Forelimb muscle (tissue), 1 donor: ENCODE measurements at regions not wholly inside any gene's neighbourhood (a gene's known extent, or its start where the extent isn't known, plus 50 kb on each side); places are given as distances from the start of the nearest gene placed in this dataset.
"Not testable (repeated sequence)": the region's sequence is repeated elsewhere in the genome, so short reads cannot be mapped to it uniquely, and the experiment has no call there.

Experiments used
- DNase-seq: peaks from one replicate; pipeline ENCODE4 v3.0.0-alpha.2; 2013; ENCODE audit warnings: low read depth

DNA sequence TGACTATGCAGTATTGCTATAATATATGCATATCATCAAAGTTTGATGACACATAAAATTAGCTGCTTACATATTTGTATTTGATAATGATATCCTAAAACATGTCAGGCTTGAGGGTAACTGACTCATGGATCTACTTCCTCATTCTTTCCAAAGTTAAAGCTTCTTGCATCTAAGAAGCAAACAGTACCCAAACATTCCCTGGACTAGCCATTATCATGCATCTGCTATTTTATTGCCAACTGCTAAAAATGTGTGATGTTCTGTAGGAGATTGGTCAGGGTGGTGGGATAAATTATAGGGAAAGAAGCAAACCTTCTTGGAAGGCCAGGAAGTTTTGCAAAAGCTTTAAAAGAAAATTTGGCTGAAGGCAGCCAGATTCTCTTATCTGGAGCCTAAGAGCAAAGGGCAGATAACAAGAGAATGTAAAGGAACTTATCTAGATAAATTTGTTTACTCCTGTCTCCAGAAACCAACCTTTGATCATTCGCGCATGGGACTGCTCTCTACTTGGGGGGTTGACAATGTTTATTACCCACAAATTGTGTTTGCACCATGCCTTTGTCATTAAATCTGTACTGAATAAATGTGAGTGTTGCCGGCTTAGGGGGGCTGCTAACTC lies 604.1 kb upstream of the TLE4 start:
- DNase-seq, result no peak

DNA sequence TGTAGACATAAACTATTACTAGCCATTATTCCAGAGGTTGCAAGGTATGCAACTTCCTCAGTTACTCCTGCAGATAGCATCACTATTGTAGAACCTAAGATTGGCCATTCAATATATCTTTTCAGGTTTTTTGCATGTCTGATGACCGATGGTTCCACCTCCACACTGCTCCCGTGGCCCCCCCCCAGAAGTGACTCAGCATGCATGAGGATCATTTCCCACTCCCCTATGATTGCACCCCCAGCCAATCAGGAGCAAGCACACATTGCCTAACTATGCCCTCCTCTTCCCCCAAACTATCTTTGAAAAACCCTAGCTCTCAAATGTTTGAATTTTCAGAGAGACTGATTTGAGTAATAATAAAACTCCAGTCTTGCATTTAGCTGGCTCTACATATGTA lies 601.4 kb upstream of the TLE4 start:
- no peak for DNase-seq

DNA sequence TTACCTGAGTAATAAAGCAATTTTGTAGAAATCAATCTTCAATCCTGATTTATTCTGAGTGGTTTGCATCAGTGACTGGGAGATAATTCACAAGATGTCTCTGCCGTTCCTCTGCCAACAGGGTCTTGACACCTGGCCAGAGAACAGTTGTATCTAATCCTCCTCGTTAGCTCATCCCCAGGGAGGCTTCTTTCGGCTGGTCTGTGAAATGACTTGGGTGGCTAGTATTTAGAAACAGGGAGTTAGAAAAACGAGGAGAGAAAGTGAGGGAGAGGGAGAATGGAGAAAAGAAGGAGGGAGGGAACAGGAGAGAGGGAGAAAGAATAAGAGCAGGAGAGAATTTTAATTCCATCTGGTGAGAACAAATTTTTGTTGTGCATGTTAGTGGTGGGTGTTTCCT lies 600.2 kb upstream of the TLE4 start:
- DNase-seq, result no peak

DNA sequence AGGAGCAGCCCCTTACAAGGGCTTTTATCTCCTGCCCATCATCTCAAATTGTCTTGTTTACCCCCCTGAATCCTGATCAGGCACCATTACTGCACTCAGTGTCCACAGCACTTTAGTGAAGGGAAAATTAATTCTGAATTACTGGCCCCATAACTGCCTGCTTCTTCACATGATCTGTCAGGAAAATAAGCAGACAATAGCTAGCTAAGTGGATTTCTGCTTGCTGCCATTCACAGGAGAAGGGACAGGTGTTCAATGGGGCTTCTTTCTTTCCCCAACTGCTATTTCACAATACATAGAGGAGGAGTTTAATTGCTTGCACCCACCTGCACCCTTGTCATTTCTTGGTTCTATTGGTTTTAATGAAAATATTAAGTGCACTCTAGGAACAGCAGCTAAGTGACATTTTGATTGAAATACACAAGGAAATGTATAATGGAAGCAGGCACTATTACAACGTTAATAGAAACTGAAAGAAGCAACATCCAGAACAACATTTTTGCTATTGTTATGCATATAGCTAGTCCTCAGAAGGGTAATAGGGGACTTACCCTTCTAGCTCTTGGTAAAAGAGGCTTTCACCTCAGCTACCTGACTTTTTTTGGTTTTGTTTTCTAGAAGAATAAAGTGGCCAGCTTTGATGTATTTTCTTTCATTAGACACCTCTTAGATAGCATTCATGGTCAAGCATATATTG lies 599.3 kb upstream of the TLE4 start:
- no peak for DNase-seq

DNA sequence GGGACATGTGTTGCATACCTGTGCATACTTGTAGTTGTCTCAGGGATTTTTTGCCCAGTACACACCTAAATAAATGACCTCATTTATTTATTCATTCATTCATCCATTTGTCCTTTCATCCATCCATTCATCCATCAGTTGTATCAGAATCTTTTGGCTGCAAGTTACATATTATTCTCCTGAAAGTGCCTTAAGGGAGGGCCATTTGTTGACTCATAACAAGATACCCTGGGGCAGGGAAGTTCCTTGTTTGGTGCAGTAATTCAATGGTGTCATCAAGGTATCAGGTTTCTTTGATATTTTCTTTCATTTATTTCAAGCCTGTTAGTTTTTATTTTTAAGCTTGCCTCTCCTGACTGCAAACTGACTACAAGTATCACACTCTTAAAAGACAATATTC lies 597.9 kb upstream of the TLE4 start:
- DNase-seq, result no peak

DNA sequence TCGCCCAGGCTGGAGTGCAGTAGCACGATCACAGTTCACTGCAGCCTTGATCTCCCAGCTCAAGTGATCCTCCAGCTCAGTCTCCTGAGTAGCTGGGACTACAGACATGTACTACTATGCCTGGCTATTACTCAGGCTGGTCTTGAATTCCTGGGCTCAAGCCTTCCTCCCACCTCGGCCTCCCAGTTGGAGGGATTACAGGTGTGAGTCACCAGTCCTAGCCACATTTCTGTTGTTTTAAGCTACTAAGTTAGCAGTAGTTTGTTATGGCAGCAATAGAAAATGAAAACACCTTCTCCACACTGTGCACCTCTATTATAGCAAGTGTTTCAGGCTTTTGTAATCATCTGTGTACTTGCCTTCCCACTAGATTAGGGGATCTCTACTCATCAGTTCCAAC lies 588.9 kb upstream of the TLE4 start:
- DNase-seq, result no peak

DNA sequence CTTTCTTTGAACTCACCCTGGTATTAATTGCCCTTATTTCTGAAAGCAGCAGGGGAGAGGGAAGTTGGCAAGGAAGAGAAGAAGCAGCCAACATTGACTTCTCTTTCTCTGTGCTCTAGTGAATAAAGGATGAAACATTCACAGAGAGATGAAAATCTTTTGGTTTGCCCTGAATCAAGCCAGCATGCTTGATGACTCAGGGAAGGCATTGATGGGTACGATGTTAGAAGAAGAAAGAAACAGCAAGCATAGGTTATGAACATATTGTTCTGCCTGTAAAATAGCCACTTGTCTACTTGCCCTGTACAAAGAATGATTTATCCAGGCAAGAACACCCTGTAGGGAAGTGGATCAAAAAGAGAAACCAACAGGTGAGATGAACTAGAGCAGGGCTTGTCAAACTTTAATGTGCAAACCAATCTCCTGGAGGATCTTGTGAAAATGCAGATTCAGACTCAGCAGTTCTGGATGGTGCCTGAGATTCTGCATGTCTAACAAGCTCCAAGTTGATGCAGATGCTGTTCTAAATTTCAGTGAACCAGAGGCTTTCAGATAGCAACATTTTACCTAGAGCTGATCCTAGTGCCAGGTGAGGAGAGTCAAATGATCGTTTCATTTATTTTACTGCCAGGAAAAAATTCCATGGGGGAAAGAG lies 586.6 kb upstream of the TLE4 start:
- no peak for DNase-seq

DNA sequence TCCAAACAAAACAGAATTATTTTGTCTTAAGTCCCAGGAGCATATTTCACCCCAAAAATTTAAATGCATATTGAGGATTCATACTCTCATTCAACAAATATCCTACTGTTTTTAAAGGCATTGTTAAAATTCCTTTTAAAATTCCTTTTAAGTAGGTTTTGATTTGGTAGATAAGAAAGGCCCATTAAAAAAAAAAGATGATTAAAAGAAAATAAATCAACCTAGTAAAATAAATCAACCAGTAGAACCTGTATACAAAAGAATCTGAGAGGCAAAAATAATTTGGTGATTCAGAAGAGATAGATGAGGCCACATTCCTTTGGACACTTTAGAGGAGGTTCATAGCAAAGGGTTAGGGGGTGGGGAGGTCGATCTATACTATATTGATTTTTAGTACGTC lies 585.3 kb upstream of the TLE4 start:
- DNase-seq, result no peak

DNA sequence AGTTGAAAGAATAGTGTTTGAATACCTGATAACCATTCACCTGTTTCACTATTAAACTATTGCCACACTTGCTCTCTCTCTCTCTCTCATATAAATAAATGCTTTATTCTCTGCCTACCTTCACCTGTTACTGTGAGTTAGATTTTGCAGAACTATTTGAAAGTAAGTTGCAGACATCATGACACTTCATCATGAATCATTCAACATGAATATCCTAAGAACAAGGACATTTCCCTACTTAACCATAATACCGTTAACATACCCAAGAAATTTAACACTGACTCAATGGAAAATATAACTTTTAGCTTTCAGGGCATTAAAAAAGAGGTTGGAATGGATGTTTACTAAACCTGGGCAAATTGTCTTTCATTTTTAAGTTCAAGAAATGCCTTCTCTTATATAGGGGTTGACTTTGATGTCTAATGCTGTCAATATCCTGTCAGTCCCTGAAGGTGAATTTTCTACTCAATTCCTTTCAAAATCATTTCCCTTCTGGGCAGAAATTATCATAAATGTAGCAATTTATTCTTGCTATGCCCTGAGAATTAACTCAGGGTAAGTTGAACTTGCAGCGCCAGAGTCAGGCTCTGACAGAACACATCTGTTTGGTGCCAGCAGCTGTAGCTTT lies 582.6 kb upstream of the TLE4 start:
- DNase-seq, result no peak

DNA sequence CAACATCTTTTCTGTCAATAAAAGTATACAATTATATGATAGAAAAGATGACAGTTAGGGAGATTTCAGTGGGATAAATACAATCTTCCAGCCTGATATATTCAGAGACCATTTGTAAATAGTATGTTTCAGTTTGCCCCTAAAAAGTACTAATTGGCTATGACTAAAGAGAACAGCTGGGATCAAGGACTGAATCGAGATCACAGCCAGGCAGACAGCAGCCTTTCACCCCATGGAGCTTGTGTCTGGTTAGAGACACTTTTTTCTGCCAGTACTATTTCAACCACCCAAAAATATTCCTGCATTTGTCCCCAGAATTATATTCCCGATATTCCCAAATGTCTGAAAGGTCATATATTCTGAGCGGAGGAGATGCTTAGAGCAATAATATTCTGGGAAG lies 577.3 kb upstream of the TLE4 start:
- no peak for DNase-seq

DNA sequence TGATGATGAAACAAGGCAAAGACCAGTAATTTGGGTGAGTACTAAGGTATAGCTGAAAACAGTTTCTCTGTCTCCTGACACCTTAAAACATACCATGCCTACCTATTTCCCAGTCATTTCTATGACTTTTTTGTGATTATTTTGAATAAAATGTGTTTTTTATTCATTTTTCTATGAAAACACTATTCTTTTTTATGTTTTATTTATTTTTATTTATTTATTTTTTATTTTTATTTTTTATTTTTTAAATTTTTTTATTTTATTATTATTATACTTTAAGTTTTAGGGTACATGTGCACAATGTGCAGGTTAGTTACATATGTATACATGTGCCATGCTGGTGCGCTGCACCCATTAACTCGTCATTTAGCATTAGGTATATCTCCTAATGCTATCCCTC lies 576.8 kb upstream of the TLE4 start:
- DNase-seq, result not testable (repeated sequence)

DNA sequence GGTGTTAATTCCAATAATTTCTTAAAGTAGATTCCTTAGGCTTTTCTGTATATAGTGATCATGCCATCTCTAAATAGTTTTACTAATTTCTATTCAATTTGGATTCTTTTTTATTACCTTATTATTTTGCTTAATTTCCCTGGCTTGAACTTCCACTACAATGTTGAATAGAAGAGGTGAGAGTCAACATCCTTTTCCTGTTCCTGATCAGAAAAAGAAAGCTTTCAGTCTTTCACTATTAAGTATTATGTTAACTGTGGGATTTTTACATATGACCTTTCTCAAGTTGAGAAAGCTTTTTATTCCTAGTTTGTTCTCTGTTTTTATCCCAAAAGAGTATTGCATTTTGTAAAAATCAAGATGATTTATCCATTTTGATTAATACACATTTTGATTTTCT lies 574.5 kb upstream of the TLE4 start:
- no peak for DNase-seq

DNA sequence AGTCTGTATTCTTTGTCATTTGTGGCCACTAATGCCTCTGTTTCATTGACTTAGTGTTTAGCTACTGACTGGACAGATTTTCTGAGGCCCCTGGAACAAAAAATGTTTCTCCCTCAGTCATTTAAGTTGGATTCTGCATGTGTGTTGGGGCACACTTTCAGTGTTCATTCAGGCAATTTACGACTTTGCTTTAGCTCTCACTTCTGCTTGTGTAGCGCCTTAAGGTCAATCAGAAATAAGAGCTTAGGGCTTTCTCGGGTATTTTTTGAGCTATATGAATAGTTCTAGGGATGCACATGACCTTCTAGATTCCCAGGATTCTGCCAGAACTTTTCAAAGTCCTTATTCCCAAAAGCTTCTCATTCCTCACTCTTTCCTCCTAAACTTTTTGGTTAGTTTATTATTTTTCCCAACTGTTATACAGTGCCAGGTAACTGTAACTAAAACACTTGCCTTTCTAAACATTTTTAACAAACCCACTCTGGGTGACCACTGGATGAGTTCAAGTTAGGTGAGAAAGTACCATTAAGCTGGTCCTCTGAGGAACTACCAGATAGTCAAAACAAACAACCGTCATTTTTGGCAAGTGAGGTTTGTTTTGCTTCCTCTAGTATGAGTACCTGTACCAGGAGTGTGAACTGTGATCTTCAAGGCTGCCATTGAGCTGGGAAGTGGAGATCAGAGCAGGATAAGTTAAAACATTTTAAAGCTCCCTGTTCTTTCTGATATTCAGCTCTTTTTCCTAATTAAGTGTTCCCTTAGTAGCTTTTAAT lies 571.3 kb upstream of the TLE4 start:
- DNase-seq, result no peak

DNA sequence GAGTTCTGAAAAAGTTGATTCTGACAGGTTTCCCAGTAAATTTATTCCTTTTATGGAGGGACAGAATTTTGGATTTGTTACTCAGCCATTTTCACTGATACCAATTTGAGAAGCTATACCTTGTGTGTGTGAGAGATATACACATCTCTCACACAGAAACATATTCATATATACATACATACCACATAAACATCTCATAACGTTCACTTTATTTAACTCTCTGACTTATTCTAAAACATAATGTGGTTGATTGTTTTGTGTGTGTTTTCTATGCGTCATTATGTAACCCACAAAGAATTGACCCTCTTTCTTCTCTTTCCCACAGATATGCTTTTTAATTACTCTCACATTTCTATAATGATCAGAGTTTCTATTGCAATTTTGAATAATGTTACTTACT lies 570.8 kb upstream of the TLE4 start:
- DNase-seq, result no peak

DNA sequence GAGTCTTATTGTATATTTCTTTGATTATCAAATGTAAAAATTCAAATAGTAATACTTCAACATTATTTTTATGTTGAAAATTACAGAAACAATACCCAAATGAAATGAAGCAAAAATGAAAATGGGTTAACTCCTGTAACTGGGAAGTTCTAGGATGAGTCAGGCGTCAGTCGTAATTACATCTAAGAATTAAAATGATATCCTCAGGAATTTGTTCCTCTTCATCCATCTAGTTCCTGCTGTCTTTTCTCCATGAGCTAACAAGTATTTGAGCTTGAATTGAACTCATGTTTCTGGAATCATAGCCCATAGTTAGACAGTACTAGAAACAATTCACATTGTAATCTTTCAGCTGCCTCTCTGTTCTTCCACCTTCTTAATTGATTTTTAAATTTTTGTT lies 568.3 kb upstream of the TLE4 start:
- no peak for DNase-seq

DNA sequence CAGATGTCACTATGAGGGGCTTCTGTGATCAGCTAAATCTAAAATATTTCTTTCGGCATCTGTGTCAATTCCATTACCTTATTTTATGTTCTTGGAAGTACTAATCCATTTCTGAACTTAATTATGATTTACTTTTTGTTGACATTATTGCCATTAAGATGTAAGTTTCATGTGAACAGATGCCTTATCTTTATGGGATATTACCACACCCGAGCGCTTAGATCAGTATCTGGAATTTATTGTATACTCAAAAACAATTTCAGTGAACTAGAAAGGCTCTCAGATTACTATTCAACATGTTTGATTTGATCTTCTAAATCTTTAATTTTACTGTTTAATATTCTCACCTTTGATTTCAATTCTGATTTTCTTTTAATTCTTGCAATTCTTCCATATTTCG lies 567.7 kb upstream of the TLE4 start:
- no peak for DNase-seq

DNA sequence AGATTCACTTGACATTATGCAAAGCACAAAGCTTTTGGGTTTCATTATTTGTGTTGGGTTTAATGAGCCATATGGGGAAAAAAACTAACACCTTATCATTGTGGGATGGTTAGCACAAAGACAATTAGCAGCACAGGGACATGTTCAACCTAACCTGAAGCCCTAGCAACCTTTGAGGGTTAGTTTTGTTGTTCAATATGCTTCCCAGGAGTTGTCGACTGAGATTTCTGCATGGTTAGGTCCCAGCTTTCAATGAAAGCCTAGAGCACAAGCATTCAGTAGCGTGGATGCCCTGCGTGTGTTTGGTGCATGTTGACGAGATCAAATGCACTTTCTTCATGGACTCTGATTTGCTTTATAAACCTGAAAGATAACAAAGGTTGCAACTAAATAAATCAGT lies 565.2 kb upstream of the TLE4 start:
- DNase-seq, result no peak

DNA sequence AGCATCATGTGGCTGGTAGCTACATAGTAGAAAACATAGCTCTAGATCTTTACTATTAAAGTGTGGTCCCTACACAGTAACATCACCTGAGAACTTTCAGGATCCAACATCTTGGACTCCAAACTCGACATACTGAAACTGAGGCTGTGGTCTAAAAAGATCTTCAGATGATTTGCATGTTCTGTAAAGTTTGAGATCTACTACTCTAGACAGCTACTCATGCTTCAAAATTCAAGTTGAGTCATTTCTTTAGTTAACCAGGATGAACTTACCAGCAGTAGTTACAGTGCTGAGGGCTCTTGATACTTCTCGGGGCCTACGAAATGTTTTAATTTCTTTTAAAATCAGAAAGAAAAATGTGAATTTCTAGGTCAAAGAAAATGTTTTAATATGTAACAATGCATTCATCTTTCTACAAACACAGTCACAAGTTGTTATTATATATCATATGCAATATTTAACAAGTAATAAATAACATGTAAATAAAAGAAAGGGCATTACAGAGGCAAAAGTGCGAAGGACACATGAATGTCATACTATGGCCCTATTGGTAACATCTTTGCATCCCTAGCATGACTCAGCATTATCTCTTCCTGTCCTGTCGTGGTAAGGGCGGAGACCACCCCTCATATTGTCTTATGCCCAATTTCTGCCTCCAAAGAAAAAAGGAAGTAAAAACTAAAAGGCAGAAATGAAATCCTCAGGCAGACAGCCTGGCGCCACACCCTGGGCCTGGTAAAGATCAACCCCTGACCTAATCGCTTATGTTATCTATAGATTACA lies 563.9 kb upstream of the TLE4 start:
- no peak for DNase-seq

DNA sequence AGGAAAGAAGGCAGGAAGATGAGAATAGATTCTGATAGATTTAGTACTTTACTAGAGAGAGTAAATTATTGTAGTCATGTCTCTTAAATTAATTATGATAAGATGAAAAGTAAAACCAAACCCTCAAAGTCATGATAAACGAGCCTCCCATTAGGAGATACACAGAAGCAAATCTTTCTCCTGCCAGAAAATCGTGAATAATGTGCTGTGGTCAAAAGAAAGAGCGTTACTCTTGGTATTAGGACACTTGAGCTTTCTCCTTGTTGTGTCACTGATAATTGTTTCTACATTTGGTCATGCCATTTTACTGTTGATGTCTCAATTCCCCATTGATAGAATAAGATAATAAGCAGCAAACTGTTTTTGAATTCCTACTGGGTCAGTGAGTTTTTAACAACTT lies 562.8 kb upstream of the TLE4 start:
- DNase-seq, result no peak

DNA sequence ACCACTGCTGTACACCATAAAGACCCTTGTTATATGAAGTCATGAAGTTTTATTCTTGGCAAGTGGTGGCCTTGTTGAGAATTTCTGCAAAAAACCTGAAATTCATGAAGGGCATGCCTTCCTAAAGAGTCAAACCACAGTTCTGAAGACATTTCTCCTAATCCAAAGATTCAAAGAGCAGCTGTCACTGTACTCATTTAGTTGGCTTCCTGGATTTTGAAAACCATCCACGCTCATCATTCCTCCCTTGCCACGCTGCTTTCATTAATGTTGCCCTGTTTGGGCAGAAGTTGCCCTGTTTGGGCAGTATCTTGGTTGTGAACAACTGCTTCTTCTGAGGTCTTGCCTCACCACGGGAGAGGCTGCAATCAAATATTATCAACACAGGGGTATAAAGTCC lies 560.3 kb upstream of the TLE4 start:
- DNase-seq, result no peak

DNA sequence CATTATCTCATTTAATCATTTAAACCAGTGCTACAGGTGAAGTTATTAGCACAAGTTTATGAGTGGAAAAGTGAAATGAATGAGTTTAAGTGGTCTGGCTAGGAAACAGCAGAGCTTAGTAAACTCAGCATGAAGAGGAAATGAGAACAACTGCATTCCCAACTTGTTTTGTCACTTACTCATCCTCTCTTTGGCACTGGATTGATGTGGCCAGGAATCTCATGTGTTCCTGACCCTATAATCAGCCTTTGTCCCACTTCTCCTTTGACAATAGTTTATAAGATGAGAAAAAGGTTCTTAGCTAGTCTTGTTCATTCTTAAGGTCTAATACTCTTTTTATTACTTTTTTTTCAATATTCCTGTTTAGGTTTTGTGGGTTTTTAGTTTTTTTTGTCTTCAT lies 559.2 kb upstream of the TLE4 start:
- DNase-seq, result no peak
